RWPE1 (cell line): ENCODE measurements at regions not wholly inside any gene's neighbourhood (a gene's known extent, or its start where the extent isn't known, plus 50 kb on each side); places are given as distances from the start of the nearest gene placed in this dataset.

Source experiments
- CTCF ChIA-PET: fragments of 350-600 bp; sonication (Branson Sonifier 250); formaldehyde crosslinking; extraction: SDS; loops from one replicate; lab custom pipeline; 2021; lab: Yijun Ruan, JAX
- POLR2A ChIA-PET: fragments of 400-600 bp; formaldehyde crosslinking; extraction: SDS; loops from one replicate; lab custom pipeline; 2020; ENCODE audit warnings: antibody characterized with exemption; ENCODE audit not compliant: low non-redundant PET; lab: Yijun Ruan, JAX
- DNase-seq: peaks from one replicate; pipeline ENCODE4 v3.0.0; 2012; ENCODE audit warnings: low spot score
- H3K27ac ChIP-seq: fragments of 450-650 bp; 2 replicates; pipeline ENCODE4 v1.5.1; 2017
- TF ChIP-seq, protein P1 (sequence below): fragments of 450-650 bp; conservative IDR thresholded peaks from 2 replicates; pipeline ENCODE4 v1.5.1; 2017; ENCODE audit warnings: low read depth, mild to moderate bottlenecking

DNA sequence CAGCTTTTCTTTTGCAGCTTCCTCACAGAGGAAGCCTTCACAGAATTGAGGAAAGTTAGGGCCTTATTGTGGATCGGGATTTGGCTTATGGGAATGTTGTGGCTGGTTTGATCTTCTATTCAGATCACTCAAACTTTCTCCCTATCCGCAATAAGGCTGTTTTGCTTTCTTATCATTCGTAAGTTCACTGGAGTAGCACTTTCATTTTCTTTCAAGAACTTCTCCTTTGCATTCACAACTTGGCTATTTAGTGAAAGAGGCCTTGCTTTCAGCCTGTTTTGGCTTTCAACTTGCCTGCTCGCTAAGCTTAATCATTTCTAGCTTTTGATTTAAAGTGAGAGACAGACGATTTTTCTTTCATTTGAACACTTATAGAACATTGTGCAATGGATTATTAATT, 181.9 kb upstream of the B3GALT2 start:
- ChIA-PET CTCF (interaction anchor here (0.7 to 0.9 kb wide), 2 partner anchors 9 to 22 kb away, joined by 3 to 6 read pairs; no protein-coding TSS in a partner anchor), POLR2A (no interaction called here)
- TF ChIP-seq, protein P1, sequence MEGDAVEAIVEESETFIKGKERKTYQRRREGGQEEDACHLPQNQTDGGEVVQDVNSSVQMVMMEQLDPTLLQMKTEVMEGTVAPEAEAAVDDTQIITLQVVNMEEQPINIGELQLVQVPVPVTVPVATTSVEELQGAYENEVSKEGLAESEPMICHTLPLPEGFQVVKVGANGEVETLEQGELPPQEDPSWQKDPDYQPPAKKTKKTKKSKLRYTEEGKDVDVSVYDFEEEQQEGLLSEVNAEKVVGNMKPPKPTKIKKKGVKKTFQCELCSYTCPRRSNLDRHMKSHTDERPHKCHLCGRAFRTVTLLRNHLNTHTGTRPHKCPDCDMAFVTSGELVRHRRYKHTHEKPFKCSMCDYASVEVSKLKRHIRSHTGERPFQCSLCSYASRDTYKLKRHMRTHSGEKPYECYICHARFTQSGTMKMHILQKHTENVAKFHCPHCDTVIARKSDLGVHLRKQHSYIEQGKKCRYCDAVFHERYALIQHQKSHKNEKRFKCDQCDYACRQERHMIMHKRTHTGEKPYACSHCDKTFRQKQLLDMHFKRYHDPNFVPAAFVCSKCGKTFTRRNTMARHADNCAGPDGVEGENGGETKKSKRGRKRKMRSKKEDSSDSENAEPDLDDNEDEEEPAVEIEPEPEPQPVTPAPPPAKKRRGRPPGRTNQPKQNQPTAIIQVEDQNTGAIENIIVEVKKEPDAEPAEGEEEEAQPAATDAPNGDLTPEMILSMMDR = no peak
- H3K27ac ChIP-seq = no peak overlapping the region
- no peak for DNase-seq

DNA sequence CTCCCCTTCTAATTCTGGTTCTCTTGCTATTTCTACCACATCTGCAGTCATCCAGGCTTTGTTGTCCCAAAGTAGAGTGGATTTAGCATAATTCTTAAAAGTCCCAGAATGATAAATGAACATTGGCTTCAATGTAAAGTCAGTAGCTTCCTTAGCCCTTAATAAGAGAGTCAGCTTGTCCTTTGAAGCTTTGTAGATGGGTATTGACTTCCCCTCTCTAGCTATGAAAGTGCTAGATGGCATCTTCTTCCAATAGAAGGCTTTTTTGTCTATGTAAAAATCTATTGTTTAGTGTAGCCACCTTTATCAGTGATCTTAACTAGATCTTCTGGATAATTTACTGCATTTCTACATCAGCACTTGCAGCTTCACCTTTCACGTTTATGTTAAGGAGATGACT, 181.4 kb upstream of the B3GALT2 start:
- TF ChIP-seq, protein P1 = no peak
- POLR2A ChIA-PET = no interaction called here

DNA sequence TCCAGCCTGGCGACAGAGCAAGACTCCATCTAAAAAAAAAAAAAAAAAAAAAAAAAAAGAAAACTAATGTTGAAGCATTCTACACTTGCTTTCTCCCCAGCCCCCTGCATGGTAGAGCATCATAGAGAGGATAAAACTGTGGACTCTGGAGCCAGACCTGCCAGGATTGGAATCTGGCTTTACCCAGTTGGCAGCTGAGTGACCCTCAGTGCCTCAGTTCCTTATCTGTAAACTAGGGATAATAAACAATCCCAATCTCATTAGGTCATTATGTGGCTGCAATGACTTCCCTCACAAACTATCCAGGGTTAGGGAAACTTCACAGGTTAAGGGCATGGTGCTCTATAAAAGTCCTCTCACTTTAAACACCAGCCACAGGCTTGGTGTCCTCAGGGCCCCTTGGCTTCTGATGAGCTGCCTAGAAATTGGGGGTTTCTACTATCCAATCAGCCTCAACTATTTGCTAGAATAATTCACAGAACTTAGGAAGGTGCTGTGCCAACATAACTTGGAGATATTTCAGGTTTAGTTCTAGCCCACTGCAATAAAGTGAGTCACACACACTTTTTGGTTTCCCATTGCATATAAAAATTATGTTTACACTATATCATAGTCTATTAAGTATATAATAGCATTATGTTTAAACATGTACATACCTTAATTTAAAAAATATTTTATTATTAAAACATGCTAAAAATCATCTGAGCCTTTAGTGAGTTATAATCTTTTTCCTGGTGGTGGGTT, 180.5 kb upstream of the B3GALT2 start:
- TF ChIP-seq, protein P1 = no peak
- ChIA-PET CTCF (interaction anchor here (0.6 kb wide), 1 partner anchor 30 kb away, joined by 4 read pairs; no protein-coding TSS in a partner anchor), POLR2A (no interaction called here)
- no peak overlapping the region for H3K27ac ChIP-seq
- no peak for DNase-seq

More for the DNA sequence above, 181.4 kb upstream of the B3GALT2 start:
- H3K27ac ChIP-seq = no peak overlapping the region
- DNase-seq = no peak
- CTCF ChIA-PET = interaction anchor here (0.7 kb wide), 1 partner anchor 10 kb away, joined by 6 read pairs; no protein-coding TSS in a partner anchor

DNA sequence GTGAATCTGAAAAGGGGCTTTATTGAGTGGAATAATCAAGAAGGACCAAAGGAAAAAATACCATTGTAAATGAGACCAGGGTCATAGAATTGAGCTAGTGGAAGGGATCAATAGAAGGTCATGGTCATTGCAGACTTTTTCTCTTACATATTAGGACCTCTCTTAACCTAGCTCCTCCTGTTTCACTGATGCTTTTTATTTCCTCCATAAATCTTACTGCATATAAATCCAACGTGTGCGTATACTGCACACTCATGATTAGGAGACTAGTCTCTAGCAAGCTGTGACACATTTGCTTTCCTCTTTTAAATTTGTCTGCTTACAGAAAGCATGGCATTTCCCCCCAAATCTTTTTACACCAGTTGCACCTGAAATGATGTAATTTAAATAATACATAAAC, 179.6 kb upstream of the B3GALT2 start:
- DNase-seq = no peak
- no peak overlapping the region for H3K27ac ChIP-seq
- ChIA-PET CTCF (interaction anchor here (0.6 kb wide), 1 partner anchor 614 kb away, joined by 4 read pairs; no protein-coding TSS in a partner anchor), POLR2A (no interaction called here)
- TF ChIP-seq, protein P1 = no peak

DNA sequence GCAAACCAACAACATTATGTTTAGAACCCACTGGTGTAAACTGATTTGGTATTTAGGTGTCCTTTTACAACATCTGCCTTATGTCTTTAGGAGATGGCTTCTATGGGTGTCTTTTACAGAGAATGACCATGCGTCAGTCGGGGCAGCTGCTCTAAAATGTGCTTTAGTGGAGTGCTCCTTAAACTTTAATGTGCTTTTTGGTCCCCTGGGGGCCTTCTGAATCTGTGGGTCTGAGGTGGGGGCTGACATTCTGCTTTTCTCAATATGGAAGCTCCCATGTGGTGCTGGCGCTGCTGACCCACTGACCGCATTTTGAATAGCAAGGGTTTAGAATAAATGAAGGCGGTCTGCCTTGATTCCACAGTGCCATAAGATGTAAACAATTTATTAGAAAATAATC, 173.2 kb upstream of the B3GALT2 start:
- ChIA-PET CTCF (interaction anchor here (1.2 kb wide), 1 partner anchor 48 kb away, joined by 3 read pairs; no protein-coding TSS in a partner anchor), POLR2A (no interaction called here)
- TF ChIP-seq, protein P1 = no peak
- DNase-seq = no peak
- H3K27ac ChIP-seq = no peak overlapping the region

DNA sequence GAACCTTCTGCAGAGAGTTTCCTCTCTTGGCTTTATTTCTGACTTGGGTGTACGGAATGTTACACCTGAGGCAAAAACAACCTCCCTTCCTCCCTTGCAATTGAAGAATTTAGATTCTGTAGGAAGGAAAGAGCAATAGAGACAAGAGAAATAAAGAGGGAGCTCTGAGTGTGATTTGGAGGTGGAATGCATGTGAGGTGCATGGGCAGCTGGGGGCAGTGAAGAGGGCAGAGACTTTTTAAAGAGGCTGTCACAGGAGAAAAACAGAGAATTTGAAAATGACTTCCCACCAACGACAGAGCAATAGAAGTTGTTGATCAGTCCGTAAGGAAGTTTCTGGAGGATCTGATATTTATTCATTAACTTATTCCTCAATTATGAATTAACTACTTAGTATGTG, 172.0 kb upstream of the B3GALT2 start:
- TF ChIP-seq, protein P1 = no peak
- no peak overlapping the region for H3K27ac ChIP-seq
- no peak for DNase-seq
- CTCF ChIA-PET = no interaction called here
- POLR2A ChIA-PET = no interaction called here
